NB4 (cell line): ENCODE measurements at regions not wholly inside any gene's neighbourhood (a gene's known extent, or its start where the extent isn't known, plus 50 kb on each side); places are given as distances from the start of the nearest gene placed in this dataset.

Source experiments
- POLR2A ChIP-seq: IDR thresholded peaks from 2 replicates; pipeline ENCODE4 v1.6.1; 2011; ENCODE audit warnings: mild to moderate bottlenecking; ENCODE audit not compliant: insufficient read length; ENCODE audit errors: extremely low read depth
- TF ChIP-seq, protein P1 (sequence below): IDR thresholded peaks from one replicate; pipeline ENCODE4 v1.5.1; 2012; ENCODE audit warnings: low read depth, low read length
- TF ChIP-seq, protein P2 (sequence below): IDR thresholded peaks from 2 replicates; pipeline ENCODE4 v1.6.1; 2011; ENCODE audit warnings: low read depth, low read length

DNA sequence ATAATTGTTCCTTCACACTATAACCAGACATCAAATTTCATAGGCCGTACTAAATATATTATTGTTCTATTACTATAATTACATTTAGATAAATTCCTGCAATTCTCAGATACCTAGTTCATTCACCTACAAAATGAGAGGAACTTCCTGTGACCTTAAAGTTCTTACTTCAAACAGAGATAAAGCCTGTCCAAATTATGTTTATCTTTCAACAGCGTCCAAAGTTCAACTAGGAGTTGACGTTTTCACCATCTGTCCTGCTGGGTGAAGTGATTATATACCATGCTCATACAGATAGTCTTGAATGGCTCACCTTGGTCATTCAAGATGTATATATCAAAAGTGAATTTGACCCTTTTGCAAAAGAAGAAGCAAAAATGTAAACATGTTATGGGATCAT lies 440.6 kb downstream of the CDH8 start:
- TF ChIP-seq, protein P1, sequence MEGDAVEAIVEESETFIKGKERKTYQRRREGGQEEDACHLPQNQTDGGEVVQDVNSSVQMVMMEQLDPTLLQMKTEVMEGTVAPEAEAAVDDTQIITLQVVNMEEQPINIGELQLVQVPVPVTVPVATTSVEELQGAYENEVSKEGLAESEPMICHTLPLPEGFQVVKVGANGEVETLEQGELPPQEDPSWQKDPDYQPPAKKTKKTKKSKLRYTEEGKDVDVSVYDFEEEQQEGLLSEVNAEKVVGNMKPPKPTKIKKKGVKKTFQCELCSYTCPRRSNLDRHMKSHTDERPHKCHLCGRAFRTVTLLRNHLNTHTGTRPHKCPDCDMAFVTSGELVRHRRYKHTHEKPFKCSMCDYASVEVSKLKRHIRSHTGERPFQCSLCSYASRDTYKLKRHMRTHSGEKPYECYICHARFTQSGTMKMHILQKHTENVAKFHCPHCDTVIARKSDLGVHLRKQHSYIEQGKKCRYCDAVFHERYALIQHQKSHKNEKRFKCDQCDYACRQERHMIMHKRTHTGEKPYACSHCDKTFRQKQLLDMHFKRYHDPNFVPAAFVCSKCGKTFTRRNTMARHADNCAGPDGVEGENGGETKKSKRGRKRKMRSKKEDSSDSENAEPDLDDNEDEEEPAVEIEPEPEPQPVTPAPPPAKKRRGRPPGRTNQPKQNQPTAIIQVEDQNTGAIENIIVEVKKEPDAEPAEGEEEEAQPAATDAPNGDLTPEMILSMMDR, result no peak
- no peak for TF ChIP-seq POLR2A
- TF ChIP-seq, protein P2, sequence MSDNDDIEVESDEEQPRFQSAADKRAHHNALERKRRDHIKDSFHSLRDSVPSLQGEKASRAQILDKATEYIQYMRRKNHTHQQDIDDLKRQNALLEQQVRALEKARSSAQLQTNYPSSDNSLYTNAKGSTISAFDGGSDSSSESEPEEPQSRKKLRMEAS, result no peak
